GM23338 (cell line): ENCODE measurements at regions not wholly inside any gene's neighbourhood (a gene's known extent, or its start where the extent isn't known, plus 50 kb on each side); places are given as distances from the start of the nearest gene placed in this dataset.

Source experiments
- ATAC-seq: fragments of 200-7000 bp; cut with Tn5 transposase; 3 replicates; pipeline ENCODE4 v1.9.1; 2020
- DNase-seq: peaks from one replicate; pipeline ENCODE4 v3.0.0-alpha.2; 2015; ENCODE audit warnings: low spot score
- H2AFZ ChIP-seq: fragments of 200-600 bp; sonication (generic); 2 replicates; pipeline ENCODE4 v1.8.0; 2016; ENCODE audit warnings: antibody characterized with exemption, mild to moderate bottlenecking, moderate library complexity
- H3F3A ChIP-seq: fragments of 200-600 bp; sonication (generic); replicated peaks from 2 replicates; pipeline ENCODE4 v1.8.0; 2017; ENCODE audit warnings: antibody characterized with exemption, mixed run types, low read depth
- H3K27ac ChIP-seq: fragments of 200-600 bp; sonication (generic); 2 replicates; pipeline ENCODE4 v1.6.1; 2016; ENCODE audit warnings: low read depth
- H3K27me3 ChIP-seq: fragments of 200-600 bp; sonication (generic); 2 replicates; pipeline ENCODE4 v1.8.0; 2016; ENCODE audit warnings: mild to moderate bottlenecking, mixed run types, moderate library complexity; ENCODE audit not compliant: insufficient read depth
- H3K36me3 ChIP-seq: fragments of 200-600 bp; sonication (generic); 2 replicates; pipeline ENCODE4 v1.8.0; 2016; ENCODE audit warnings: mild to moderate bottlenecking; ENCODE audit not compliant: insufficient read depth
- H3K4me1 ChIP-seq: fragments of 200-600 bp; sonication (generic); 2 replicates; pipeline ENCODE4 v1.8.0; 2016; ENCODE audit warnings: mild to moderate bottlenecking, moderate library complexity; ENCODE audit not compliant: insufficient read depth
- H3K4me2 ChIP-seq: fragments of 200-600 bp; sonication (generic); 2 replicates; pipeline ENCODE4 v1.7.1; 2017; ENCODE audit warnings: mixed run types
- H3K4me3 ChIP-seq: fragments of 200-600 bp; sonication (generic); 2 replicates; pipeline ENCODE4 v1.6.1; 2016; ENCODE audit warnings: mixed run types
- H3K79me2 ChIP-seq: fragments of 200-600 bp; sonication (generic); replicated peaks from 2 replicates; pipeline ENCODE4 v1.8.0; 2017; ENCODE audit warnings: mild to moderate bottlenecking; ENCODE audit not compliant: insufficient read depth
- H3K9me2 ChIP-seq: fragments of 200-600 bp; sonication (generic); 2 replicates; pipeline ENCODE4 v1.8.0; 2017; ENCODE audit not compliant: insufficient read depth
- H4K20me1 ChIP-seq: fragments of 200-600 bp; sonication (generic); replicated peaks from 2 replicates; pipeline ENCODE4 v1.8.0; 2017; ENCODE audit warnings: mild to moderate bottlenecking; ENCODE audit not compliant: insufficient read depth
- H3K27ac Mint-ChIP-seq: 2 replicates; pipeline ENCODE4 v1.8.0; 2020; ENCODE audit warnings: inconsistent platforms, mild to moderate bottlenecking, moderate library complexity, mixed read lengths
- H3K27me3 Mint-ChIP-seq: 3 replicates; pipeline ENCODE4 v1.8.0; 2022; ENCODE audit warnings: low read depth, mild to moderate bottlenecking, moderate library complexity, mixed read lengths, inconsistent platforms; ENCODE audit not compliant: insufficient read depth, poor library complexity
- H3K36me3 Mint-ChIP-seq: 3 replicates; pipeline ENCODE4 v1.8.0; 2021; ENCODE audit warnings: low read depth, mild to moderate bottlenecking, inconsistent platforms, moderate library complexity, mixed read lengths
- H3K4me1 Mint-ChIP-seq: 3 replicates; pipeline ENCODE4 v1.8.0; 2020; ENCODE audit warnings: mild to moderate bottlenecking, inconsistent platforms, mixed read lengths
- H3K4me3 Mint-ChIP-seq: 3 replicates; pipeline ENCODE4 v1.8.0; 2021; ENCODE audit warnings: moderate library complexity, mild to moderate bottlenecking, inconsistent platforms, mixed read lengths
- H3K9me3 Mint-ChIP-seq: 3 replicates; pipeline ENCODE4 v1.8.0; 2020; ENCODE audit warnings: moderate library complexity, mild to moderate bottlenecking, inconsistent platforms, mixed read lengths
- CREB1 ChIP-seq: fragments of 250-450 bp; sonication (Bioruptor Pico); IDR thresholded peaks from 2 replicates; pipeline ENCODE4 v1.5.0; 2020; ENCODE audit warnings: low read depth, mild to moderate bottlenecking, moderate library complexity
- CTCF ChIP-seq, 2 experiments: fragments of 200-600 bp in 1 of 2; sonication (generic) in 1 of 2; conservative IDR thresholded peaks; 2 replicates each; pipeline versions ENCODE4 v1.5.1 to v1.6.1; 2016 to 2017; ENCODE audit warnings: antibody characterized with exemption in 2 of 2, low read depth in 2 of 2, mild to moderate bottlenecking in 2 of 2, moderate library complexity in 1 of 2
- ETS1 ChIP-seq: IDR thresholded peaks from 2 replicates; pipeline ENCODE4 v1.6.1; 2016; ENCODE audit warnings: antibody characterized with exemption
- EZH2 ChIP-seq: fragments of 200-600 bp; sonication (generic); IDR thresholded peaks from one replicate; pipeline ENCODE4 v1.8.0; 2017; ENCODE audit warnings: antibody characterized with exemption, mild to moderate bottlenecking, low read depth; ENCODE audit not compliant: unreplicated experiment
- EZH2phosphoT487 ChIP-seq: fragments of 200-600 bp; sonication (generic); IDR thresholded peaks from one replicate; pipeline ENCODE4 v1.8.1; 2018; ENCODE audit warnings: antibody characterized with exemption; ENCODE audit not compliant: unreplicated experiment
- JUNB ChIP-seq: IDR thresholded peaks from one replicate; pipeline ENCODE4 v1.6.1; 2016; ENCODE audit warnings: antibody characterized with exemption; ENCODE audit not compliant: unreplicated experiment
- NANOG ChIP-seq: IDR thresholded peaks from 2 replicates; pipeline ENCODE4 v1.6.1; 2016; ENCODE audit warnings: antibody characterized with exemption, borderline replicate concordance
- POLR2AphosphoS5 ChIP-seq: IDR thresholded peaks from 2 replicates; pipeline ENCODE4 v1.6.1; 2016; ENCODE audit warnings: antibody characterized with exemption, low read depth
- STAT1 ChIP-seq: IDR thresholded peaks from one replicate; pipeline ENCODE4 v1.6.1; 2016; ENCODE audit warnings: antibody characterized with exemption; ENCODE audit not compliant: unreplicated experiment
- ZNF114 ChIP-seq: fragments of 250-450 bp; sonication (Bioruptor Pico); IDR thresholded peaks from 2 replicates; pipeline ENCODE4 v1.5.0; 2020; ENCODE audit warnings: mild to moderate bottlenecking, moderate library complexity
- ZNF331 ChIP-seq: fragments of 250-450 bp; sonication (Bioruptor Pico); IDR thresholded peaks from 2 replicates; pipeline ENCODE4 v1.5.0; 2020; ENCODE audit warnings: low read depth, mild to moderate bottlenecking, moderate library complexity
- TF ChIP-seq, protein P1 (sequence below): fragments of 250-450 bp; sonication (Bioruptor Pico); IDR thresholded peaks from 2 replicates; pipeline ENCODE4 v1.5.0; 2020; ENCODE audit warnings: mild to moderate bottlenecking, moderate library complexity
- TF ChIP-seq, protein P2 (sequence below): IDR thresholded peaks from one replicate; pipeline ENCODE4 v1.6.1; 2018; ENCODE audit warnings: antibody characterized with exemption; ENCODE audit not compliant: unreplicated experiment

- H3K27me3 ChIP-seq = no peaks in the 10 kb centered on the region
- peaks cover 6% of the 10 kb centered on the region for H3K9me2 ChIP-seq
- H3K79me2 ChIP-seq = no peaks in the 10 kb centered on the region
- DNase-seq (no peak), ATAC-seq (no peak)
- Mint-ChIP-seq H3K27me3 (no peaks in the 10 kb centered on the region), H3K9me3 (no peaks in the 10 kb centered on the region), H3K4me1 (no peaks in the 10 kb centered on the region), H3K4me3 (no peak overlapping the region), H3K36me3 (no peaks in the 10 kb centered on the region), H3K27ac (no peak overlapping the region)
- H2AFZ ChIP-seq = no peak overlapping the region
- H4K20me1 ChIP-seq = no peaks in the 10 kb centered on the region
- no peaks in the 10 kb centered on the region for H3K36me3 ChIP-seq
- no peaks in the 10 kb centered on the region for H3F3A ChIP-seq
- TF ChIP-seq EZH2phosphoT487 = no peak
- no peak for TF ChIP-seq POLR2AphosphoS5
- TF ChIP-seq JUNB = no peak
- TF ChIP-seq, protein P1, sequence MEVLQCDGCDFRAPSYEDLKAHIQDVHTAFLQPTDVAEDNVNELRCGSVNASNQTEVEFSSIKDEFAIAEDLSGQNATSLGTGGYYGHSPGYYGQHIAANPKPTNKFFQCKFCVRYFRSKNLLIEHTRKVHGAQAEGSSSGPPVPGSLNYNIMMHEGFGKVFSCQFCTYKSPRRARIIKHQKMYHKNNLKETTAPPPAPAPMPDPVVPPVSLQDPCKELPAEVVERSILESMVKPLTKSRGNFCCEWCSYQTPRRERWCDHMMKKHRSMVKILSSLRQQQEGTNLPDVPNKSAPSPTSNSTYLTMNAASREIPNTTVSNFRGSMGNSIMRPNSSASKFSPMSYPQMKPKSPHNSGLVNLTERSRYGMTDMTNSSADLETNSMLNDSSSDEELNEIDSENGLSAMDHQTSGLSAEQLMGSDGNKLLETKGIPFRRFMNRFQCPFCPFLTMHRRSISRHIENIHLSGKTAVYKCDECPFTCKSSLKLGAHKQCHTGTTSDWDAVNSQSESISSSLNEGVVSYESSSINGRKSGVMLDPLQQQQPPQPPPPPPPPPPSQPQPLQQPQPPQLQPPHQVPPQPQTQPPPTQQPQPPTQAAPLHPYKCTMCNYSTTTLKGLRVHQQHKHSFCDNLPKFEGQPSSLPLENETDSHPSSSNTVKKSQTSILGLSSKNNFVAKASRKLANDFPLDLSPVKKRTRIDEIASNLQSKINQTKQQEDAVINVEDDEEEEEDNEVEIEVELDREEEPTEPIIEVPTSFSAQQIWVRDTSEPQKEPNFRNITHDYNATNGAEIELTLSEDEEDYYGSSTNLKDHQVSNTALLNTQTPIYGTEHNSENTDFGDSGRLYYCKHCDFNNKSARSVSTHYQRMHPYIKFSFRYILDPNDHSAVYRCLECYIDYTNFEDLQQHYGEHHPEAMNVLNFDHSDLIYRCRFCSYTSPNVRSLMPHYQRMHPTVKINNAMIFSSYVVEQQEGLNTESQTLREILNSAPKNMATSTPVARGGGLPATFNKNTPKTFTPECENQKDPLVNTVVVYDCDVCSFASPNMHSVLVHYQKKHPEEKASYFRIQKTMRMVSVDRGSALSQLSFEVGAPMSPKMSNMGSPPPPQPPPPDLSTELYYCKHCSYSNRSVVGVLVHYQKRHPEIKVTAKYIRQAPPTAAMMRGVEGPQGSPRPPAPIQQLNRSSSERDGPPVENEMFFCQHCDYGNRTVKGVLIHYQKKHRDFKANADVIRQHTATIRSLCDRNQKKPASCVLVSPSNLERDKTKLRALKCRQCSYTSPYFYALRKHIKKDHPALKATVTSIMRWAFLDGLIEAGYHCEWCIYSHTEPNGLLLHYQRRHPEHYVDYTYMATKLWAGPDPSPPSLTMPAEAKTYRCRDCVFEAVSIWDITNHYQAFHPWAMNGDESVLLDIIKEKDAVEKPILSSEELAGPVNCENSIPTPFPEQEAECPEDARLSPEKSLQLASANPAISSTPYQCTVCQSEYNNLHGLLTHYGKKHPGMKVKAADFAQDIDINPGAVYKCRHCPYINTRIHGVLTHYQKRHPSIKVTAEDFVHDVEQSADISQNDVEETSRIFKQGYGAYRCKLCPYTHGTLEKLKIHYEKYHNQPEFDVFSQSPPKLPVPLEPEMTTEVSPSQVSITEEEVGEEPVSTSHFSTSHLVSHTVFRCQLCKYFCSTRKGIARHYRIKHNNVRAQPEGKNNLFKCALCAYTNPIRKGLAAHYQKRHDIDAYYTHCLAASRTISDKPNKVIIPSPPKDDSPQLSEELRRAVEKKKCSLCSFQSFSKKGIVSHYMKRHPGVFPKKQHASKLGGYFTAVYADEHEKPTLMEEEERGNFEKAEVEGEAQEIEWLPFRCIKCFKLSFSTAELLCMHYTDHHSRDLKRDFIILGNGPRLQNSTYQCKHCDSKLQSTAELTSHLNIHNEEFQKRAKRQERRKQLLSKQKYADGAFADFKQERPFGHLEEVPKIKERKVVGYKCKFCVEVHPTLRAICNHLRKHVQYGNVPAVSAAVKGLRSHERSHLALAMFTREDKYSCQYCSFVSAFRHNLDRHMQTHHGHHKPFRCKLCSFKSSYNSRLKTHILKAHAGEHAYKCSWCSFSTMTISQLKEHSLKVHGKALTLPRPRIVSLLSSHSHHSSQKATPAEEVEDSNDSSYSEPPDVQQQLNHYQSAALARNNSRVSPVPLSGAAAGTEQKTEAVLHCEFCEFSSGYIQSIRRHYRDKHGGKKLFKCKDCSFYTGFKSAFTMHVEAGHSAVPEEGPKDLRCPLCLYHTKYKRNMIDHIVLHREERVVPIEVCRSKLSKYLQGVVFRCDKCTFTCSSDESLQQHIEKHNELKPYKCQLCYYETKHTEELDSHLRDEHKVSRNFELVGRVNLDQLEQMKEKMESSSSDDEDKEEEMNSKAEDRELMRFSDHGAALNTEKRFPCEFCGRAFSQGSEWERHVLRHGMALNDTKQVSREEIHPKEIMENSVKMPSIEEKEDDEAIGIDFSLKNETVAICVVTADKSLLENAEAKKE (CRISPR knock-in tag) = no peak
- no peak for TF ChIP-seq NANOG
- no peak for TF ChIP-seq EZH2
- no peak for TF ChIP-seq ZNF331 (CRISPR knock-in tag)
- TF ChIP-seq ZNF114 (CRISPR knock-in tag) = no peak
- TF ChIP-seq ETS1 = no peak
- no peak for TF ChIP-seq CTCF (conservative IDR thresholded peaks at IDR 0.05; ENCODE audit: low read depth in 2 of 2)
- TF ChIP-seq, protein P2, sequence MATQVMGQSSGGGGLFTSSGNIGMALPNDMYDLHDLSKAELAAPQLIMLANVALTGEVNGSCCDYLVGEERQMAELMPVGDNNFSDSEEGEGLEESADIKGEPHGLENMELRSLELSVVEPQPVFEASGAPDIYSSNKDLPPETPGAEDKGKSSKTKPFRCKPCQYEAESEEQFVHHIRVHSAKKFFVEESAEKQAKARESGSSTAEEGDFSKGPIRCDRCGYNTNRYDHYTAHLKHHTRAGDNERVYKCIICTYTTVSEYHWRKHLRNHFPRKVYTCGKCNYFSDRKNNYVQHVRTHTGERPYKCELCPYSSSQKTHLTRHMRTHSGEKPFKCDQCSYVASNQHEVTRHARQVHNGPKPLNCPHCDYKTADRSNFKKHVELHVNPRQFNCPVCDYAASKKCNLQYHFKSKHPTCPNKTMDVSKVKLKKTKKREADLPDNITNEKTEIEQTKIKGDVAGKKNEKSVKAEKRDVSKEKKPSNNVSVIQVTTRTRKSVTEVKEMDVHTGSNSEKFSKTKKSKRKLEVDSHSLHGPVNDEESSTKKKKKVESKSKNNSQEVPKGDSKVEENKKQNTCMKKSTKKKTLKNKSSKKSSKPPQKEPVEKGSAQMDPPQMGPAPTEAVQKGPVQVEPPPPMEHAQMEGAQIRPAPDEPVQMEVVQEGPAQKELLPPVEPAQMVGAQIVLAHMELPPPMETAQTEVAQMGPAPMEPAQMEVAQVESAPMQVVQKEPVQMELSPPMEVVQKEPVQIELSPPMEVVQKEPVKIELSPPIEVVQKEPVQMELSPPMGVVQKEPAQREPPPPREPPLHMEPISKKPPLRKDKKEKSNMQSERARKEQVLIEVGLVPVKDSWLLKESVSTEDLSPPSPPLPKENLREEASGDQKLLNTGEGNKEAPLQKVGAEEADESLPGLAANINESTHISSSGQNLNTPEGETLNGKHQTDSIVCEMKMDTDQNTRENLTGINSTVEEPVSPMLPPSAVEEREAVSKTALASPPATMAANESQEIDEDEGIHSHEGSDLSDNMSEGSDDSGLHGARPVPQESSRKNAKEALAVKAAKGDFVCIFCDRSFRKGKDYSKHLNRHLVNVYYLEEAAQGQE = no peak
- no peak for TF ChIP-seq CREB1
- TF ChIP-seq STAT1 = no peak
- H3K4me1 ChIP-seq = no peaks in the 10 kb centered on the region
- no peak overlapping the region for H3K4me3 ChIP-seq
- H3K27ac ChIP-seq = no peak overlapping the region
- no peak overlapping the region for H3K4me2 ChIP-seq
Measured at GRCh38 chr5:83857341-83857740, 136.7 kb upstream of the HAPLN1 start.
